HCT116 (cell line): ENCODE measurements at regions not wholly inside any gene's neighbourhood (a gene's known extent, or its start where the extent isn't known, plus 50 kb on each side); places are given as distances from the start of the nearest gene placed in this dataset.

ENCODE experiments used
- CEBPB ChIP-seq: IDR thresholded peaks from 2 replicates; pipeline ENCODE4 v1.6.1; 2012; ENCODE audit warnings: low read depth
- CTCF ChIP-seq, 3 experiments: fragments of 200-600 bp in 1 of 3; sonication (generic) in 1 of 3; IDR thresholded peaks in 2 of 3; conservative IDR thresholded peaks in 1 of 3; 2 replicates each; pipeline ENCODE4 v1.5.1; 2012 to 2017; ENCODE audit warnings: low read depth in 2 of 3, low read length in 2 of 3, antibody characterized with exemption in 1 of 3, borderline replicate concordance in 1 of 3, control low read depth in 1 of 3, mild to moderate bottlenecking in 1 of 3, mixed read lengths in 1 of 3, mixed run types in 1 of 3, moderate library complexity in 1 of 3; ENCODE audit not compliant: insufficient read depth in 1 of 3
- EGR1 ChIP-seq: IDR thresholded peaks from 2 replicates; pipeline ENCODE4 v1.6.1; 2012; ENCODE audit warnings: low read depth
- POLR2A ChIP-seq: IDR thresholded peaks from 2 replicates; pipeline ENCODE4 v1.7.0; 2011; ENCODE audit warnings: borderline replicate concordance; ENCODE audit not compliant: insufficient read depth, insufficient read length; ENCODE audit errors: extremely low read depth
- RAD21 ChIP-seq: IDR thresholded peaks from 2 replicates; pipeline ENCODE4 v1.6.1; 2012; ENCODE audit warnings: low read depth, mild to moderate bottlenecking
- REST ChIP-seq: IDR thresholded peaks from 2 replicates; pipeline ENCODE4 v1.6.1; 2012; ENCODE audit warnings: low read depth

GRCh38 chr10:29386342-29386999 is 97.6 kb downstream of the LYZL1 start:
- peak; percentile 56 to 69 (median 65); a peak in 5 of 6 replicates for TF ChIP-seq CTCF (IDR thresholded peaks at IDR 0.05 in 2 of 3, conservative IDR thresholded peaks at IDR 0.05 in 1 of 3; ENCODE audit: borderline replicate concordance in 1 of 3, insufficient read depth in 1 of 3, low read depth in 2 of 3, low read length in 2 of 3)
- TF ChIP-seq CEBPB: no peak
- TF ChIP-seq RAD21: peak; percentile 49; the same call in 1 of the 2 replicates
- no peak for TF ChIP-seq REST
- no peak for TF ChIP-seq POLR2A
- TF ChIP-seq EGR1: no peak
